ENCODE measurements at regions not wholly inside any gene's neighbourhood (a gene's known extent, or its start where the extent isn't known, plus 50 kb on each side); places are given as distances from the start of the nearest gene placed in this dataset.

DNA sequence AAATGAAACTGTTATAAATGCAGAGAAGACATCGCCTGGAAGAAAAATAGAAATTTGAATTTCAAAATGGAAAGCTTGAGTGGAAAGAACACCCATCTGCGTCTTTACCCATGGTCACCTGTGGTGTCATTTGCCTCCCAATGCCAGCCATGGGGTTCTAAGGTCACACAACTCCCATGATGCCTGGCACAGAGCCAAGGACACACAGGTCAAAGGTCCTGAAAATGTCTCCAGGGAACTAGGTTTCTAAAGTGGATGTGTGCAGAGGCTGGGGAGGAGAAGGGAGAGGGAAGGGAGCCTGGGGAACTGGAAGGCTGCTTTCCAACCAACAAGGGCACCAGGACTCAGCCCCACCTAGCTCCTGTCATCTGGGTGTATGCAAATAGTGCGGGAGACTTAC lies 724.0 kb upstream of the TMEM132C start:
- DNase-seq (ENCODE audit: low read depth in 4 of 4, low spot score in 3 of 4) = no peak

DNA sequence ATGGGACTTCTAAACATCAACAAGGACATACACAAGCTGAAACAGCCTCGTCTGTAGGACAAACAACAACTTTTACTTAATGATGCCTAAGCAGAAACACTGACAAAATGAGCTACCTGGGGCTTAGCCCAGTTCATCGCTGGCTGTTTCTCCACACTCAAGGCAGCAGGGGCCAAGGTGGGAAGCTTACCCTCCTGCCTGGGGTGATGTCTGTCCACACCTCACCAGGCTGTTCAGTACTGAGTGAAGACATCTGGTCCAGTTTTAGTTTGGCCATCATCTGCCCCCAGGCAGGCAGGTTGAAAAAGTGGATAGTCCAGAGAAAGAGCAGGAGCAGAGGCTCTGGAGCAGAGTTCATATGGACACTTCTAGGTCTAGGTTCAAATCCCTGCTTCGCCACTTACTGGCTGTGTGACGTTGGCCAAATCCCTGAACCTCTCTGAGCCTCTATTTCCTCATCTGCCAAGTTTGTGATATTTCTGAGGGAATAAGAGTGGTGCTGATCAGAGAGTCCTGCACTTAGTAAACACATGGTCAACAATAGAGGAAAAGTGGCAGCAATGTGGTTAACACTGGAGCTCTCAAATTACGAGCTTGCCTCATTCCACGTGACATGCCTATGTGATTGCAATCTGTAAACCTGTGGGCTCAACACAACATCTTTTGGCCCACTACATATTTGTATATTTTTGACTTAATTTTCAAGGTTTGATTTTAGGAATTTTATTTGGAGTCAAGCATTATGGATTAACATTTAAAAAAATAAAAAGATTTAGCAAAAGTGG lies 720.1 kb upstream of the TMEM132C start:
- no peak for DNase-seq (ENCODE audit: low read depth in 4 of 4, low spot score in 3 of 4)

DNA sequence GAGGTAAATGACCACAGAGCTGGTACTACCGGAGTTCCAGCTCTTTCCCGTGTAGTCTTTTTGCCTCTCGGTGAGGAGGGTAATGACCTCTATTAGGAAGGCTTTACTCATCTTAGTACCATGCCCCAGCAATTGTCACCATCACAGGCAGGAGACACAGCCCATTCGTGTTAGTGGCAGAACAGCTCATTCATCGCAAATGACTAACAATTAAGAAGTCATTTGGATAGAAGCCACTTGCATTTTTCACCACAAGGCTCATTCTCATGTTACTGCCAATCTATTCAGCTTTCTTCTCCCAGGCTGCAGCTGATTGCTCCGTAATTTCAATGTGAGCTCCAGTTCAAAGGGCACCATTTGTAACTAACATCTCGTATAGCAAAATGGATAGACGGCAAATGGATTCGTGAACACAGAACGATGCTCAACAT lies 718.8 kb upstream of the TMEM132C start:
- no peak for DNase-seq (ENCODE audit: low read depth in 4 of 4, low spot score in 3 of 4)

DNA sequence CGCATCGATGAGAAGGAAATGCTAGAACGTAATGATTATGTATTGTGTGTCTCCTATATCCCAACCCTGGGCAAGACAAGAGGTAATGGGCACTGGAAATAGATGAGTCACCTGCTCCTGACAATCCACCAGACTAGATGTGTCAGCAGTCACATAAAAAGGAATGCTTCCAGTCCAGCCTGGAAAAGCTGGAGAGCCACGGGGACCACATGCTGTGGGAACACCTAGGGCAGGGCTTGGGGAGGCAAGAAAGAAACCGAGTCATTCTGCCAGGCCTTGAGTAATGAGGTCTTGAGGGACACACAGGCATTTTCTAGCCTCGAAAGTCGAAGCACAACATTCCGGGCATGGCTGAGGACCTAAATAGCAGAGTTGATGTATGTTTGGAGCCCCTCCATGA lies 716.7 kb upstream of the TMEM132C start:
- no peak for DNase-seq (ENCODE audit: low read depth in 4 of 4, low spot score in 3 of 4)

DNA sequence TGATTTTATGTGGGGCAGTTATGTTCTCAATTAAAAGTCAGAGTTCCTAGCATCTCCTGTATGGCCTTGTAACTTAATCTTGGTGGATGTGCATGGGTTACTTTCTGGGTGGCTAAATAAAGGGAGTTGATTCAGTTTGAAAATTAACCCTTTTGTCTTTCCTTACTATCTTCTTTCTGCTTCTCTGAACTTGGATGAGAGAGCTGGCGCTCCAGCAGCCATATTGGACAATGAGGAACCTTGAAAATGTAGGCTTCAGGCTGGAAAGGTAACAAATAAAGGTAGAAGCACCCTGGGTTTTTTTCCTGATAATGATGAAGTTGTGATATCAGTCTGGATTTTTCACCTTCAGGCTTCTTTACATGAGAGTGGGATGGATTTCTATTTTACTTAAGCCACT lies 714.1 kb upstream of the TMEM132C start:
- DNase-seq (ENCODE audit: low read depth in 4 of 4, low spot score in 3 of 4) = no peak

DNA sequence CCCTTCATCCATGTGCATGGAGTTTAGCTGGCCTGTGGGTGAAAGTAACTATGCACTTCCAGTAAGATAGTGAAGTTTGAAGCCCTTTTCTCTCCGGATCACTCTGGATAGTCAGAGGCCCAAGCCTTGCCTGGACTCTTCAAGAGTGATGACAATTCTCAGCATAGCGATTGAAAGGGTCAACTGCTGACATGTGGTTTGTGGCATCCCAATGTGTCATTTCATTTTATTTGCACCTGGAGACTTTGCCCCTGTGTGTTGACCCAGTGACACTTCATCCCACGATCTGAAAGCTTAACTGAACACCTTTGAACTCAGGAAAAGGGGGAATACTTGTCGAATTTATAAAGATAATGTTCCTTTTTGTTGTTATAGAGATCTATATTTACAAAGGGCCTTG lies 711.9 kb upstream of the TMEM132C start:
- DNase-seq (ENCODE audit: low read depth in 4 of 4, low spot score in 3 of 4) = no peak

DNA sequence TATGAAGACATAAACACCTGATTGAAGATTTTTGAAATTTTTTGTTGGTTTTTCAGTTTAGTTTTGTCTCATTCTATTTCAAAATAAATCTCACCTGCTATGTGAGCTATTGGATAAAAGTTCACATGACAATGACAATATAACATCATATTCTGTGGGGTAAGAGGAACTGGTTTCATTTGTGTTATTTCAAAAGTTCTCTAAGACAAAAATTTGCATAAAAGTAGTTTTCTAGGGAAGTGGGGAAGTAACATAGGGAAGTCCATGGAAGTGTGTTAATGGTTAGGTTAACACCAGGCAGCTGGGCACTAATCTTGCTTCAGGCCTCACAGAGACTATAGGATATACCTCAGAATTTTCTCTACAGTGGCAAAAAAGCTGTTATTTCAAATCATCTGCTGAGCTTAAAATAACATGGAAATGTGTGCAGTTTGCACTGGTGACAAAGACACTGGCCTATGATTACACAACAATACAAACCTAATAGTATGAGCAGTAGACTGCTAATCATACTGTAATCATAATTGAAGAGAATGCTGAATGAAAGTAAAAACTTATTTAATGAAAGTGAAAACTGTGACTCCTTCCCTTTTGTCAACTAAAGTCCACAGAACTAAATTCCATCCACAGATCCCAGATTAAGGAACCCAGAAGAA lies 710.6 kb upstream of the TMEM132C start:
- DNase-seq (ENCODE audit: low read depth in 4 of 4, low spot score in 3 of 4) = no peak

DNA sequence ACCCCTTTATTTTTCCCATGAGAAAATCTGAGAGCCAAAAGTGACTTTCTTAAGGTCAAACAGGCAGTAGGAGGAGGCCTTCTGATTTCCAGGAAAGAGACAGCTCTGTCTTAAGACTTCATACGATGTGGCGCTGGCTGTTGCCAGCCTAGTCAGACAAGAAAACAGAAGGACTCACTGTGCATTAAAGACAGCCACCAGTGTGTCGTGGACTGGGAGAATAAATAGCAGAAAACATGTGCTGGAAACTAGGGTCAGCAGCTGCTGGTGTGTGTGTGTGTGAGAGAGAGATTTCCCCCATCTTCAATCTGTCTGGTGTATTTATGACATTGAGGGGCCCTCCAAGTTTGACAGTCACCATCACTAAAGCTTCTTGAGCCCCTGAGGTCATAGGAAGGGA lies 708.6 kb upstream of the TMEM132C start:
- no peak for DNase-seq (ENCODE audit: low read depth in 4 of 4, low spot score in 3 of 4)

DNA sequence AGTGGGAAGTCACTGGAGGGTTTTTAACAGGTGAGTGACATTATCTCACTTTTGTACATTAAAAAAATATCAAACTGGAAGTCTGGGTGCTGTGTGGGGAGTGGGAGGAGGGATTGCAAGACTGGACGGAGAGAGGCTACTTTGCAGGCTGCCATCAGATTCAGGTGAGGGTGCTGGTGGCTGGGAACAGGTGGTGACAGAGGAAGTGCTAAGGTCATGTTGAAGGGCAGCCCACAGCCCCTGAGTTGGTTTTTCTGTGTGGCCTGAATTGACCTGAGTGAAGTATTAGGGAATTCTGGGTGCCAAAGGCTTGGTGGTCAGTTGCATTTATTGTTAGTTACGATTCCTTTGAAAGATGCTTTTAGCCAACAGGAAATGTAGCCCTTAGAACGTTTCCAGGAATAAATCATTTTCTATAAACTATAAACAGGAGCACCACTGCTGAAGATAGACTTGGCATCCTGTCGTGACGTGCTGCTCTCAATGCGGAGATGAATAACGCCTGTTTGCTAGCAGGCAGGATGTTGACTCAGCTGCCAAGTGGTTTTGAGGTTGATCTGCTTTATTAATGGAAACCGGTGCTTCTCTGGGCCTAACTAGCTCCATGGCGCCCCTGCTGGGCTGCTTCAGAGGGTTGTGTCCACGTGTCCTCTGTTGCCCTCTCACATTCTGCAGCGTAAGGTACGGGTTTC lies 707.5 kb upstream of the TMEM132C start:
- peak in 2 of 4 donors; percentile 0 to 8 for DNase-seq (ENCODE audit: low read depth in 4 of 4, low spot score in 3 of 4)

DNA sequence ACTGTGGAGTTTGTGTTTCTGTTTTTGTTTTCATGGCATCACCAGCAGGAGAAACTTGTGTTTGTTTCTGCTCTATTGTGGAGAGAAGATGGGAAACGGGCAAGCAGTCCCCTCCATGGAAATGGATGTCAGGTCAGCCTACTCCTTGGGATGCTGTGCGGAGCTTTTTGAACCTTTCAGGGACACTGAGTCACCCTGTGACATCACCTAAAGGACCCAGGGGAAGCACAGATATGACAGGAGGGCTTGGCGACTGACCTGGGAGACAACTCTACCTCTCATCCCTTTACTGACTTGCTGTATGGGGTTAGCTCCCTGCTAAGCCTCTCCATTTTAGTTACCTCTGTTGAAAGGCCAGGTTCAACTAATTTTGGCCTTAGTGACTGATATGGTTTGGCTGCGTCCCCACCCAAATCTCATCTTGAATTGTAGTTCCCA lies 706.9 kb upstream of the TMEM132C start:
- no peak for DNase-seq (ENCODE audit: low read depth in 4 of 4, low spot score in 3 of 4)

DNA sequence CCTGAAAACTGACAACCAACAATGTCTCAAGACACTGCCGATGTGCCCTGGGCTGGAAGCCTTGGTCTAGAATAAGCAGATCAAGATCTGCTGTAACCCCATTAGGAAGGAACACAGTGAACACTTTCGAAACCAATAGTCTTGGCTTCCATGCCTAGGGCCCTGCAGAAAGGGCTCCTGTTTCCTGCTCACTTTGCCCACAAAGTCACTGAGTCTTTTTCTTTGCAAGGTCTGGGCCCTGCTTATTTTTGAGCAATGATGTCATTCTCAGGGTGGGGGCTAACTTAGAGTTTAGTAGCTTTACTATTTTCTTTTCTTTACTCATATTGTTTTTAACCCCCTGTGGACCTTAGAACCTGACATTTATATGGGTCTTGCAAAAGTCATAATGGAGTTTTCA lies 704.2 kb upstream of the TMEM132C start:
- no peak for DNase-seq (ENCODE audit: low read depth in 4 of 4, low spot score in 3 of 4)

DNA sequence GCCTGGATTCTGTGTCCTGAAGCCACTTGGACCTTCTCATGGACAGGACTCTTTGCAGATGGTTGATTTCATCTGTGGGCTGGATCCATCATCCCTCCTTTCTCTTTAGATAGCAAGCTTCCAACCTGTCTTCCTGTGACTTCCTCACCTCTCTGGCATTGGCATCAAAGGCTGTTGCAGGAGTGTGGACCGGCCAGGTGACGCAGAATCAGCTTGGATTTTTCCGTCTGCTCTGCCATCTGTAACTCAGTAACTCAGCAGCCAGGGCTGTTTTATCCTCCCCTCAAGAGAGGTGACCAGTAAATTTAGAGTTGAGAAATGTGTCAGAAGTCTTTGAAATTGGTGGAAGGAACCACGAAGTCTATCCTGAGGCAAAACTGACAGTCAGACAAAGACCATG lies 701.7 kb upstream of the TMEM132C start:
- no peak for DNase-seq (ENCODE audit: low read depth in 4 of 4, low spot score in 3 of 4)

DNA sequence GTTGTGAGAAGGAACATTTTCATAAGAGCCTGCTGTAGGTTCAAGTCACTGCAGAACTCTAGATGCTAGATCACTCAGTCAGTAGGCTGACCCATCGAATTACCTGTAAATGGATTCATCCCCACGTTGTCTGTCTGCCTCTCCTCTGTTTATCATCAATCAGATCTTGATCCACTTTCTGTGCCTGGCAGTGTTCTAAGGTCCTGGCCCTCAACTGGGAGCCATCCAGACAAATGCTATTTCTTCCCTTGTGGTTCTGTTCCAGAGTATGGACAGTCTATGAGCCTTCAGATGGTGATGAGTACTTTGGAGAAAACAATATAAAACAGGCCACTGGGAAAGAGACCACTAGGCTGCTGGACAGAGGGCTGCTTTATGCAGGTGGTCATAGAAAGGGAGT lies 699.4 kb upstream of the TMEM132C start:
- DNase-seq (ENCODE audit: low read depth in 4 of 4, low spot score in 3 of 4) = no peak

DNA sequence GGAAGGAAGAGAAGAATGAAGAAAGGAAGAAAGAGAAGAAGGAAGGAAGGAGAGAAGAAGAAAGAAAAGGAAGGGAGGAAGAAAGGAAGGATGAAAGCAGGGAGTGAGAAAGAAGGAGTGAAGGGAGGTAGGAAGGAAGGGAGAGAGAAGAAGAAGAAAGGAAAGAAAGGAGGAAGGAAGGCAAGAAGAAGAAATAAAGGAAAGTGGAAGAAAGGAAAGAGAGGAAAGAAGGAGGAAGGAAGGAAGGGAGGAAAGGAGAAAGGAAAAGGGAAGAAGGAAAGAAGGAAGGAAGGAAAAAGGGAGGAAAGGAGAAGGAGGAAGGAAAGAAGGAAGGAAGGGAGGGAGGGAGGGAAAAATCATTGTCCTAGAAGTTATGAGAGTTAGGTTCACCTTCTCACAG lies 696.6 kb upstream of the TMEM132C start:
- DNase-seq (ENCODE audit: low read depth in 4 of 4, low spot score in 3 of 4) = no peak

DNA sequence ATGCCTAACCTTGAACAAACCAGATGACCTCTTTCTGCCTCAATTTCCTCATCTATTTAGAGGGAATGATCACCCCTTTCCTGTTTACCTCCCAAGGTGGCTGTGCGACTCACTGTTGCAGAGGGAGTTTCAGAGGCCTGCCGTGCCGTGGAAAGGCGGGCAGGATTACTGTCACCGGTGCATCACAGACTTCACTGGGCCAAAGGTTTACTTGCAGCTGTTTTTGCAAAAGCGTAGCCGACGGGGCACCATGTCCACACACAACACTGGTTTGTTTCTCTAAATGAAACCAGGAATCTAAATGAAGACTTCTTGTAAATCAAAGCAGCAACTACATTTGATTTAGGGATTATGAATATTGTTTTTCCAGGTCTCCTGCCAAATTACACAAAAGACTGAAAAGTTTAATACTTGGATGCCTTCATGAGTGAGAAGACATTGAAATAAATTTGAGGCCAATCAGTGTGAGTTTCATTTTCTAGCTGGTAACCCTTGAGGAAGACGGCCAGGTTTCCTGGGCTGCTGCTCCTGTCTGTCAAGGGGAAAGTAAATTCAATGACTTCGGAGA lies 696.1 kb upstream of the TMEM132C start:
- DNase-seq (ENCODE audit: low read depth in 4 of 4, low spot score in 3 of 4) = no peak

DNA sequence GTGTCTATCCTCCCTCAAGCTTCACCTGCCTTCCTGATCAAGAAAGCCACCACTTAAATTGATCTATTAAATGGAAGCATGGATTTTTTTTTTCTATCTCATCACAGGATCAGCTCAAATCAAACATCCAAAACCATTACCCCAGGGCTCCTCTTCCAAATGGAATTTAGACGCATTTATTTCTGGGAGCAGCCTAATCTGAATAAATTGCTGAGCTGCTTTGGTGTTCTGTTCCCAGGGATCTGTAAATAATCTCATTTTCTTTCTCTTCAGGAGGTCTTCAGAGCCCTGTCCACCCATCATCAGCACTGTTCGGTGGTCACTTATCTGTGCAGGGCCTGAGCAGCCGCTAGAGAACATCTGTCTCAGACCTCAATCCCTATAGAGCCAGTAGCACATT lies 695.4 kb upstream of the TMEM132C start:
- DNase-seq (ENCODE audit: low read depth in 4 of 4, low spot score in 3 of 4) = no peak

DNA sequence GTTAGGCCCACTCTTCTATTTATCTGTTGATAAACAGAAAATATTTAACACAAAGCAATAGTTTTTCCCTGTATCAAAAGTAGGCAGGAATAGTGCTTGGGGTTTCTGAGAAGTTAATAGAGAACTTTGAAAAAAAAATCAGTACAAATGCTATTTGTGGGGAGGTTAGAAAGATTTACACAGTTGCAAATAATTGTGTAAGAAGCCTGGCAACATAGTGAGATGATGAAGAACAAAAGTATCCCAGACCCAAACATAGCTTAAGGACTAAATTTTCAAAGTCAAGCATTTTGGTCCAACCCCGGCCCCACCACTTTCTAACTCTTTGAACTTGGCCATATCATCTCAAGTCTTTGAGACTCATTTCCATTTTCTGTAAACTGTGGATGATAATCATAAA lies 687.5 kb upstream of the TMEM132C start:
- DNase-seq (ENCODE audit: low read depth in 4 of 4, low spot score in 3 of 4) = no peak

DNA sequence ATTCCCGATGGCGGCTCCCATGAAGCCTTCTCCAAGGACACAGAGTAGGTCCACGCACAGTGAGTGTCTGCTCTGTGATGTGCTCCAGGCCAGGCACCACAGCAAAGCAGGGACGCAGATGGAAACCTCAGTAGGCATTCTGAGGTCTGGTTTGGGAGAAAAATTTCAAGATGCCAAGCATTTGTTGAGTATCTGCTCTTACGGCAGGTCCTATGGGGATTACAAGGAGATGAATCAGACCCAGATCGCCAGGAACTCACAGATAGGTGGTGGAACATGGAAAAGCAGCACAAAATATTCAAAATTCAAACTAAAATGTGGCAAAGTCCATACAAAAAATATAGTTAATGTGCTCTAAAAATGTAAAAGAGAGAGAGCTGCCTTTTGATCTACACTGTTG lies 684.9 kb upstream of the TMEM132C start:
- DNase-seq (ENCODE audit: low read depth in 4 of 4, low spot score in 3 of 4) = no peak

DNA sequence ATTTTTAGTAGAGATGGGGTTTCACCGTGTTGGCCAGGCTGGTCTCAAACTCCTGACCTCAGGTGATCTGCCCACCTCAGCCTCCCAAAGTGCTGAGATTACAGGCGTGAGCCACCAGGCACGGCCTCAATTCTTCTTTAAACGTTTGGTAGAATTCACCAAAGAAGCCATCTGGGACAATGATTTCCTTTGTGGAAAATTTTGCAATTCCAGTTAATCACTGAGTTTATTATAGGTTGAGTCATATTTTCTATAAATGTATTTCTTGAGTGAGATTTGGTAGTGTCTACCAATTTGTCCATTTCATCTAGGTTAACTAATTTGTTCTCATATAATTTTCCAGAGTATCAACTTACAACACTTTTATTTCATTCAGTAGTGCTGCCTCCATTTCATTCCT lies 683.9 kb upstream of the TMEM132C start:
- DNase-seq (ENCODE audit: low read depth in 4 of 4, low spot score in 3 of 4) = no peak

DNA sequence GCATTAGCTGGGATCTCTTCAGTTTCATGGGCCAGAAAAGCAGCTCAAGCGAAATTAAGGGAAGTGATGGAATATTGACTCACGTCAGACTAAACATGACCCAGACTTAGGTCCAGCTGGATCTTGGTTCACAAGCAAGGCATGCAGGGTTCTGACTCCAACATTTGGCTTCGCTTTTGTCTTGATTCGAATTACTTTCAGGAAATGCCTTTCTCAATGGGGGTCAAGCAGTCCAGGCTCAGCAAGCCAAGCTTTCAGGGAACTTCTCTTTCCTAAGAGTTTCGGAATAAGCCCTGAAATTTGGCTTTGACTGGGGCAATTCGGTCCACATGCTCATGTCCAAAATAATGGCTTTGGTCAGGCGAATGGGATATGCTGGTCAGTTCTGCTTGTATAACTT lies 678.7 kb upstream of the TMEM132C start:
- no peak for DNase-seq (ENCODE audit: low read depth in 4 of 4, low spot score in 3 of 4)

DNA sequence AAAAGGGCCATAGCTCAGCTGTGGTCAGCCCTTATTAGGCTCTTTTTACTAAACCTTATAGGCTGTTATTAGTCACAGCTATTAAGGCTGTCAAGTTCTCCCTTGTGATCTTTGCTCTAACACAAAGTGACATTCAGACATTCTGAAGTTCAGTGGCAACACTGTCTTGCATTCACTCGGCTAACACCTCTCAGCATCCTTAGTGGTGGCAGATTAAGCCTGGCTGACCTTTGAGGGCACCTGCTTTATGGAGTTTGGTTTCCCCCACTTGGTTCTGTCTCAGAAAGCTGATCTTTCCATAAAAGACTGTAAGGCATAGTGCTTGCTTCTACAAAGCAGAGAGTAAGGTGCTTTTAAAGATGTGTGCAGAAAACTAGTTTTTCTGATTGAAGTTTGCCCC lies 677.4 kb upstream of the TMEM132C start:
- no peak for DNase-seq (ENCODE audit: low read depth in 4 of 4, low spot score in 3 of 4)

DNA sequence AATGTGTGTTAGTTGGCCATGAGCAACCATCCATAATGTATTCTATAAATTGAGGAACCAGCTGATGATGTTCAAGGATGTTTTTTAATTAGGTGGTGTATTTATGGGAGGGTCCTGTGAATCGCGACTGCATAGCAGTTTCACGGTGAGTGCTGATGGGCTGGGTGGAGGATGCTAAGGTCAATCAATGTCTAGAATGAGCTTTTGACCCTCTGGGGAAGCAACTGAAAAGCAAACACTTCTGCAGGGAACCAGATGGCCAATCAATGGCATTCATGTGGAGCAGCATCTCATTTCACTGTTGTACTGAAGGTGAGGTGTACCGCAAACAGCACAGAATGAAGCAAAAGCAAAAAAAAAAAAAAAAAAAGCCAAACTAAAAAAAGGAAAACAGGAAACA lies 676.1 kb upstream of the TMEM132C start:
- no peak for DNase-seq (ENCODE audit: low read depth in 4 of 4, low spot score in 3 of 4)

Data from right renal pelvis (tissue), 4 donors.